ENCODE measurements at regions not wholly inside any gene's neighbourhood (a gene's known extent, or its start where the extent isn't known, plus 50 kb on each side); places are given as distances from the start of the nearest gene placed in this dataset.
"Not testable (repeated sequence)": the region's sequence is repeated elsewhere in the genome, so short reads cannot be mapped to it uniquely, and the experiment has no call there.

DNA sequence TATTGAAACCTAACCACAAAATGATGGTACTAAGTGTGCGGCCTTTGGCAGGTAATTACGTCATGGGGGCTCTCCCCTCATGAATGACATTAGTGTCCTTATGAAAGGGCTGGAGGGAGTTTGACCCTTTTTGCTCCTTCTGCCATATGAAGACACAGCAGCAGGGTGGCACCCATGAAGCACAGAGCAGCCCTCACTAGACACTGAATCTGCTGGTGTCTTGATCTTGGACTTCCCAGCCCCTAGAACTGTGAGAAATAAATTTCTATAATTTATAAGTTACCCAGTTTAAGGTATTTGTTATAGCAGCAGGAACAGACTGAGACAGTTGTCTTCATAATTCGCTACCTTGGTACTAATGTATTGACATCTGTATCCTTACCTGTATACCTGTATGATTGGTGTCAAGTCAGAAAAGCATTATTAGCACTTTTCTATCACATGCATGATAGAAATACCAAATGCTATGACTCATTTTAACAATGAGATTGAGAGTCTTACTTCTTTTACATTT is 80.4 kb downstream of the GCNT4 start:
- ChIA-PET POLR2A (no interaction called here), CTCF (ENCODE audit: low intra/inter-chr PET ratio) (no interaction called here)
- no peaks in the 10 kb centered on the region for H4K20me1 ChIP-seq (replicated peaks; ENCODE audit: control insufficient read depth, insufficient read depth, low read length)
- FAIRE-seq (no peak), ATAC-seq (no peak), DNase-seq (ENCODE audit: extremely low read depth in 1 of 4, low spot score in 3 of 4) (no peak)
- H3K4me2 ChIP-seq (ENCODE audit: insufficient read depth, low read length): no peak overlapping the region
- H3K9me3 ChIP-seq (replicated peaks; ENCODE audit: control insufficient read depth, insufficient read depth, low read depth, low read length): no peaks in the 10 kb centered on the region
- WGBS (ENCODE audit: insufficient coverage, low coverage, missing lambda C conversion rate): 1% methylated on average over 3 of the region's 3 CpGs
- no peaks in the 10 kb centered on the region for H3K36me3 ChIP-seq (ENCODE audit: control insufficient read depth, insufficient read depth, low read length)
- intact Hi-C loops (cut with micrococcal nuclease) (no loop called here), in situ Hi-C loops (cut with MboI) (no loop called here)
- no peaks in the 10 kb centered on the region for H3K4me1 ChIP-seq (replicated peaks in 1 of 2; ENCODE audit: control insufficient read depth in 2 of 2, insufficient read depth in 2 of 2, low read length in 2 of 2)
- H3K9ac ChIP-seq (ENCODE audit: insufficient read depth in 1 of 2, low read depth in 2 of 2, low read length in 2 of 2): no peak overlapping the region
- H3K79me2 ChIP-seq (ENCODE audit: control insufficient read depth, insufficient read depth, low read length): no peaks in the 10 kb centered on the region
- H2AFZ ChIP-seq (ENCODE audit: low read depth, low read length): no peak overlapping the region
- no peak overlapping the region for H3K27ac ChIP-seq (ENCODE audit: extremely low read depth, low read depth, low read length)
- no TSS peak for BruUV-seq (replicated peaks)
- no peaks in the 10 kb centered on the region for H3K27me3 ChIP-seq (ENCODE audit: control insufficient read depth in 2 of 2, insufficient read depth in 2 of 2, low read length in 2 of 2)
- TF ChIP-seq HEY1 (CRISPR knock-in tag; IDR thresholded peaks at IDR 0.05; ENCODE audit: borderline replicate concordance) (no peak), ZNF586 (CRISPR knock-in tag; conservative IDR thresholded peaks at IDR 0.05) (no peak), FOXJ2 (tag; IDR thresholded peaks at IDR 0.05) (no peak)
- TF ChIP-seq, protein P1, sequence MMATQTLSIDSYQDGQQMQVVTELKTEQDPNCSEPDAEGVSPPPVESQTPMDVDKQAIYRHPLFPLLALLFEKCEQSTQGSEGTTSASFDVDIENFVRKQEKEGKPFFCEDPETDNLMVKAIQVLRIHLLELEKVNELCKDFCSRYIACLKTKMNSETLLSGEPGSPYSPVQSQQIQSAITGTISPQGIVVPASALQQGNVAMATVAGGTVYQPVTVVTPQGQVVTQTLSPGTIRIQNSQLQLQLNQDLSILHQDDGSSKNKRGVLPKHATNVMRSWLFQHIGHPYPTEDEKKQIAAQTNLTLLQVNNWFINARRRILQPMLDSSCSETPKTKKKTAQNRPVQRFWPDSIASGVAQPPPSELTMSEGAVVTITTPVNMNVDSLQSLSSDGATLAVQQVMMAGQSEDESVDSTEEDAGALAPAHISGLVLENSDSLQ (IDR thresholded peaks at IDR 0.05): no peak
- H3K9me1 ChIP-seq (ENCODE audit: control insufficient read depth, insufficient read depth, low read length): no peaks in the 10 kb centered on the region
- H3K4me3 ChIP-seq: no peak overlapping the region

DNA sequence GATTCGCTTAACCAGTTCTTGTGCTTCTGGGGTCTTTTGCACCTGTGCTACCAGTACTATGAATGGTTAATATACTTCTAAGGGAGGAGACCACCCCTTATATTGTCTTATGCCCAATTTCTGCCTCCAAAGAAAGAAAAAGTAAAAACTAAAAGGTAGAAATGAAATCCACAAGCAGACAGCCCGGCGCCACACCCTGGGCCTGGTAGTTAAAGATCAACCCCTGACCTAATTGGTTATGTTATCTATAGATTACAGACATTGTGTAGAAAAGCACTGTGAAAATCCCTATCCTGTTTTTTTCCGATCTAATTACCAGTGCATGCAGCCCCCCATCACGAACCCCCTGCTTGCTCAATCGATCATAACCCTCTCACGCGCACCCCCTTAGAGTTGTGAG is 81.5 kb downstream of the GCNT4 start:
- H3K36me3 ChIP-seq (ENCODE audit: control insufficient read depth, insufficient read depth, low read length); H3K9me3 ChIP-seq (replicated peaks; ENCODE audit: control insufficient read depth, insufficient read depth, low read depth, low read length); BruUV-seq (replicated peaks); H2AFZ ChIP-seq (ENCODE audit: low read depth, low read length); H4K20me1 ChIP-seq (replicated peaks; ENCODE audit: control insufficient read depth, insufficient read depth, low read length); H3K27me3 ChIP-seq (ENCODE audit: control insufficient read depth in 2 of 2, insufficient read depth in 2 of 2, low read length in 2 of 2); in situ Hi-C loops (cut with MboI); H3K4me1 ChIP-seq (replicated peaks in 1 of 2; ENCODE audit: control insufficient read depth in 2 of 2, insufficient read depth in 2 of 2, low read length in 2 of 2); intact Hi-C loops (cut with micrococcal nuclease); H3K27ac ChIP-seq (ENCODE audit: extremely low read depth, low read depth, low read length); H3K9me1 ChIP-seq (ENCODE audit: control insufficient read depth, insufficient read depth, low read length); H3K4me2 ChIP-seq (ENCODE audit: insufficient read depth, low read length); H3K9ac ChIP-seq (ENCODE audit: insufficient read depth in 1 of 2, low read depth in 2 of 2, low read length in 2 of 2); H3K79me2 ChIP-seq (ENCODE audit: control insufficient read depth, insufficient read depth, low read length); CTCF ChIA-PET (ENCODE audit: low intra/inter-chr PET ratio); H3K4me3 ChIP-seq; ATAC-seq; FAIRE-seq; DNase-seq (ENCODE audit: extremely low read depth in 1 of 4, low spot score in 3 of 4): not testable (repeated sequence)
- POLR2A ChIA-PET: interaction anchor here (0.8 kb wide), 1 partner anchor 22 kb away, joined by 3 read pairs; no protein-coding TSS in a partner anchor
- TF ChIP-seq TAL1 (IDR thresholded peaks at IDR 0.05): 0 out of 2 replicates have a peak, but pooled peaks have one; percentile 13
- WGBS (ENCODE audit: insufficient coverage, low coverage, missing lambda C conversion rate): 0% methylated on average over 6 of the region's 8 CpGs

Measured in K562 (cell line).